ENCODE measurements at regions not wholly inside any gene's neighbourhood (a gene's known extent, or its start where the extent isn't known, plus 50 kb on each side); places are given as distances from the start of the nearest gene placed in this dataset.

DNA sequence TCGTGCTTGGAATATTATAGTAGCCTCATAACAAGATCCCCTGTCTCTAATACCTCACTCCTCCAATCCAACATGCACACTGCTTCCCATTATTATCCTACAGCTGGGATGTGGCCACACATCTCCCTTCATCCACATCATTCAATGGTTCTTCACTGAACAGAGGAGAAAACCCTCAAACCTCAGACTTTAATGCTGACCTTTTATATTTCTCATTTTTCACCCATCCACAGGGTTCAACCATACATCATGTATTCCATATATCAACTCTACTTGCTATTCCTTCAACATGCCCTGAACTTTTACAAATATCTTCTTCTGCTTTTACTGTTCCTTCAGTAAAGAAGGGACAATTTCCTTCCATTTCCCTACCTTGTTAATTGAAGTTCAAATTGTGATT lies 396.8 kb downstream of the TLE4 start:
- no peaks in the 10 kb centered on the region for H3K4me1 ChIP-seq
- no peak for TF ChIP-seq CTCF (IDR thresholded peaks at IDR 0.05)
- intact Hi-C loops (cut with DNase I), result no loop called here
- no peaks in the 10 kb centered on the region for H3K27me3 ChIP-seq (ENCODE audit: insufficient read depth in 3 of 3, low read length in 2 of 3)
- H3K4me3 ChIP-seq, result no peak overlapping the region
- no peak overlapping the region for H3K27ac ChIP-seq
- no peaks in the 10 kb centered on the region for H3K36me3 ChIP-seq (ENCODE audit: insufficient read depth in 1 of 2, low read depth in 1 of 2)
- 91 to 93% (median 92%) methylated on average over 1 of the region's 1 CpG for WGBS, 3 donors
- ATAC-seq, result no peak
- H3K9me3 ChIP-seq, result no peaks in the 10 kb centered on the region
- DNase-seq, result no peak

DNA sequence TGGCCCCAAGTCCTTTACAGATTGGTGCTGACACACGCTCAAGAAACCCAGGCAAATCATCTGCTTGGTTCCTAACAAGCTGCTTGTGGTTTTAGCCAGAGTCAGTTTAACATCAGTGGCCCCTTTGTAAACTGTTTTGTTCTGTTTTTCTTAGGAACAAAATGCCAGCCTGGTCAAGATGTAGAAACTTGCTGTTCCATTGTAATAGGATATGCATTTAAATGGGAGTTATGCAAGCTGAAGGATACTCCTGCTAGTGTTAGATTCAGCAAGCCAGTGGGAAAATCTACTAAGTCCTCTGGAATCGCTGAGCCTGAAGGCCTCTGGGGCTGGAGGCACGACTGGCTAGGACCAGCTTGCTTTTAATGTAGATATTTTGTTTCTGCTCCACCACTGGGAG lies 391.1 kb downstream of the TLE4 start:
- intact Hi-C loops (cut with DNase I), result no loop called here
- no peak overlapping the region for H3K4me3 ChIP-seq
- no peaks in the 10 kb centered on the region for H3K4me1 ChIP-seq
- DNase-seq (no peak), ATAC-seq (no peak)
- no peak overlapping the region for H3K27ac ChIP-seq
- no peak for TF ChIP-seq CTCF (IDR thresholded peaks at IDR 0.05)
- H3K36me3 ChIP-seq (ENCODE audit: insufficient read depth in 1 of 2, low read depth in 1 of 2), result no peaks in the 10 kb centered on the region
- 47 to 72% (median 56%) methylated on average over 3 of the region's 3 CpGs for WGBS, 3 donors
- H3K9me3 ChIP-seq, result no peaks in the 10 kb centered on the region
- no peaks in the 10 kb centered on the region for H3K27me3 ChIP-seq (ENCODE audit: insufficient read depth in 3 of 3, low read length in 2 of 3)

GRCh38 chr9:79962150-79962549 lies 390.4 kb downstream of the TLE4 start:
- intact Hi-C loops (cut with DNase I), result no loop called here
- TF ChIP-seq CTCF (IDR thresholded peaks at IDR 0.05), result no peak
- no peak for ATAC-seq
- no peaks in the 10 kb centered on the region for H3K9me3 ChIP-seq
- H3K27me3 ChIP-seq (ENCODE audit: insufficient read depth in 3 of 3, low read length in 2 of 3), result no peaks in the 10 kb centered on the region
- no peak overlapping the region for H3K27ac ChIP-seq
- H3K36me3 ChIP-seq (ENCODE audit: insufficient read depth in 1 of 2, low read depth in 1 of 2), result no peaks in the 10 kb centered on the region
- H3K4me3 ChIP-seq, result no peak overlapping the region
- DNase-seq, result no peak
- H3K4me1 ChIP-seq, result no peaks in the 10 kb centered on the region
- 97% methylated on average over 1 of the region's 1 CpG for WGBS, 3 donors

DNA sequence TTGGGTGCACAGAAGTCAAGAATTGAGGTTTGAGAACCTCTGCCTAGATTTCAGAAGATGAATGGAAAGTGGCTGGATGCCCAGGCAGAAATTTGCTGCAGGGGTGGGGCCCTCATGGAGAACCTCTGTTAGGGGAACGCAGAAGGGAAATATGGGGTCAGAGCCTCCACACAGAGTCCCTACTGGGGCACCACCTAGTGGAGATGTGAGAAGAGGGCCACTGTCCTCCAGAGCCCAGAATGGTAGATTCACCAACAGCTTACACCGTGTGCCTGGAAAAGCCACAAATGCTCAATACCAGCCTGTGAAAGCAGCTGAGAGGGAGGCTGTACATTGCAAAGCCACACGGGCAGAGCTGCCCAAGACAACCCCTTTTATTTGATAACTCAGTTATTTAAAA lies 383.5 kb downstream of the TLE4 start:
- no peak overlapping the region for H3K27ac ChIP-seq
- no peaks in the 10 kb centered on the region for H3K27me3 ChIP-seq (ENCODE audit: insufficient read depth in 3 of 3, low read length in 2 of 3)
- H3K4me3 ChIP-seq, result no peak overlapping the region
- peak in 1 of 2 donors; percentile 48 for DNase-seq
- no peaks in the 10 kb centered on the region for H3K9me3 ChIP-seq
- intact Hi-C loops (cut with DNase I), result no loop called here
- 71 to 90% (median 71%) methylated on average over 3 of the region's 3 CpGs for WGBS, 3 donors
- H3K4me1 ChIP-seq, result no peaks in the 10 kb centered on the region
- H3K36me3 ChIP-seq (ENCODE audit: insufficient read depth in 1 of 2, low read depth in 1 of 2), result no peaks in the 10 kb centered on the region
- no peak for ATAC-seq
- TF ChIP-seq CTCF (IDR thresholded peaks at IDR 0.05), result peak; percentile 21

GRCh38 chr9:79953908-79954307 lies 382.1 kb downstream of the TLE4 start:
- TF ChIP-seq CTCF (IDR thresholded peaks at IDR 0.05), result no peak
- DNase-seq (no peak), ATAC-seq (no peak)
- Histone ChIP-seq H3K4me3 (no peak overlapping the region), H3K9me3 (no peaks in the 10 kb centered on the region), H3K36me3 (ENCODE audit: insufficient read depth in 1 of 2, low read depth in 1 of 2) (no peaks in the 10 kb centered on the region), H3K4me1 (no peaks in the 10 kb centered on the region), H3K27me3 (ENCODE audit: insufficient read depth in 3 of 3, low read length in 2 of 3) (no peaks in the 10 kb centered on the region), H3K27ac (no peak overlapping the region)
- intact Hi-C loops (cut with DNase I), result no loop called here
